HG03558 (cell line): ENCODE measurements at regions not wholly inside any gene's neighbourhood (a gene's known extent, or its start where the extent isn't known, plus 50 kb on each side); places are given as distances from the start of the nearest gene placed in this dataset.
"Not testable (repeated sequence)": the region's sequence is repeated elsewhere in the genome, so short reads cannot be mapped to it uniquely, and the experiment has no call there.

Experiments
- ATAC-seq: cut with Tn5 transposase; IDR thresholded peaks from one replicate; pipeline ENCODE4 v1.9.1; 2021; ENCODE audit warnings: moderate number of reproducible peaks; ENCODE audit not compliant: unreplicated experiment; ENCODE audit errors: extremely low read depth

DNA sequence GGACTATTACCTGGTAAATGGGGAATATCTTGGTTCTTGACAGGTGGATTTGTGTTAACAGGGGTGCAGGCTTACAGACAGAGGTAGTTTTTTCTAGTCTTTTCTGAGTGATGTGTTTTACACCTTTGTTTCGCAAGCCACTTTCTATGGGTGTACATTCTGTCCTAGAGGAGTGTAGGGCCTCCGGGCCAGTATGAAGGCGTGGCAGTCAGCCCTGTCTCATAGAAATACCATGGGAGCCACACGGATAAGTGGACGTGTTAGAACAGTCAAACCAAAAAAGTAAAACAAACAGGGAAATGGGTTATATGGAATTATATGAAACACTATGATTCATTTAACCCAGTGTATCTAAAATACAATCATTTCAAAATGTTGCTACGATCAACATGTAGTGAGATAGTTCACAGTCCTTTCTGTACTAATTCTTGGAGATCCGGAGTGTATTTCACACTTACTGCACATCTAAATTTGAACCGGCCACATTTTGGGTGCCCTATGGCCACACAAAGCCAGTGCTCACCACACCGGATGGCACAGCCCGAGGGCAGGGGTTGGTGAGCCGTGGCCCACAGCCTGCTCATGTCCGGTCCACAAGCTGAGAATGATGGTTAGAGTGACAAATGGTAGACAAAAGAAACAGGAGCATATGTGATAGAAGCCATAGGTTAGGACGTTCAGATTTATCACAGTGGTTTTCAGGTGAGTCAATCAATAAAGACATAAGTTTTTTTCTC lies 80.1 kb upstream of the IRX4 start:
- no peak for ATAC-seq

DNA sequence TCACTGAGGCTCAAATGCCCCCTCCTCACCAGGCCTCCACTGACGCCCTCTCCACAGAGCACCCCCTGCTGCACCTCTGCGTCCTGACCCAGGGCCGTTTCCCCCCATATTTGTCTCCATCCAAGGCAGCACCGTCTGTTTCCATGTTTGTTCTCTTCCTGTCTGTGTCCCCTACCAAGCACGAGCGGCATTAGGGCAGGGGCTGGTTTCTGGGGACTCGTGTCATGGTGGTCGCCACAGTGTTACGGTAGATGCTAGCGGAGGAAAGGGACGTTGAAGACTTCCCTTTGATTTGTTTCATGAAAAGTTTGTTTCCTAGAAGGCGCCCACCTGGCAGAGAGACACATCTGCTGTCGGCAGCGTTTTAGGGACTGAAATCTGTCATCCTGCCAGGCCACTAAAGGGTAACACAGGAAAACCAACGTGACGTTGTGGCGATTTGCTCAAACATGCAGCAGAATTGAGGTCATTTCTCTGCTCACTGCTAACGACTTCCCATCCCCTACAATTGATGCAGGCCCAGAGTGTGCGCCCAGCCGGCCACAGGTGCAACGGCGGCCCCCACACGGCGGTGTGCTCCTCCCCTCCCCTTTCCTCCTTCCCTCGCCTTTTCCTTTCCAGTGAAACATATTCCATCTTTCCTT lies 79.3 kb upstream of the IRX4 start:
- no peak for ATAC-seq

GRCh38 chr5:1961304-1961946 lies 78.7 kb upstream of the IRX4 start:
- ATAC-seq, result no peak

GRCh38 chr5:1960595-1961303 lies 78.0 kb upstream of the IRX4 start:
- ATAC-seq, result no peak

- no peak for ATAC-seq
Measured at GRCh38 chr5:1959725-1960581, 77.2 kb upstream of the IRX4 start.

- ATAC-seq, result no peak
Measured at GRCh38 chr5:1959231-1959630, 76.5 kb upstream of the IRX4 start.

DNA sequence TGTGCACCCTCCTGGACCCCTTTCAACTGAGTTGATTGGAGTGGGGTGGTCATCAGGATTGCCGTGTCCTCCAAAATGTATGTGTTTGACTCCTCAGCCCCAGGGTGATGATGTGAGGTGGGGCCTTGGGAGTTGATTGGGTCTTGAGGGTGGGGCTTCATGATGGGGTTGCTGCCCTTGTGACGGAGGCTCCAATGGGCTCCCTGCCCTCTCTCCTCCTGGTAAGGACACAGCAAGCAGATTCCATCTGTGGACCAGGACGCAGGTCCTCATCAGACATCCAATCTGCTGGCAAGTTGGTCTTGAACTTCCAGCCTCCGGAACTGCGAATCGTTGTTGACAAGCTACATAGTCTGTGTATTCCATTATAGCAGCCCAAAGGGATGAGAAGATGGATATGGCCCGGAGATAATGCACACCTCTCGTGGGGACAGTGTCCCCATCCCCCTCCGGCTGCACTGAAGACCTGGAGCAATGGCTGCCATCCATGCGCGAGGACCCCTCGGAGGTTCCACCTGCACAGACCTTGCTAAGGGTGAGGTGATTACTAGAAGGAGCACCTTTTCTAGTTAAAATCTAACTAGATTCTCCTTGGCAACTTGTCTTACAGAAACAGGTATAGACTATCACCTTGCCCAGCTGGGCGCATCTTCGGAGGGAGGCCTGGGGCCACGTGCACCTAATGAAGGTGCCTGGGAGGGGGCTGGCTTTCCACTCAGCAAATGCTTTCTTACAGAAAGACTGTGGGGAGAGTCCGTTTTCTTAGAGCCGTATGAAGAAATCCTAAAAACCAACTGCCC lies 75.7 kb upstream of the IRX4 start:
- ATAC-seq, result no peak

GRCh38 chr5:1955586-1955985 lies 72.9 kb upstream of the IRX4 start:
- ATAC-seq, result no peak

GRCh38 chr5:1953710-1954109 lies 71.0 kb upstream of the IRX4 start:
- ATAC-seq, result not testable (repeated sequence)

GRCh38 chr5:1952444-1953099 lies 69.8 kb upstream of the IRX4 start:
- no peak for ATAC-seq

DNA sequence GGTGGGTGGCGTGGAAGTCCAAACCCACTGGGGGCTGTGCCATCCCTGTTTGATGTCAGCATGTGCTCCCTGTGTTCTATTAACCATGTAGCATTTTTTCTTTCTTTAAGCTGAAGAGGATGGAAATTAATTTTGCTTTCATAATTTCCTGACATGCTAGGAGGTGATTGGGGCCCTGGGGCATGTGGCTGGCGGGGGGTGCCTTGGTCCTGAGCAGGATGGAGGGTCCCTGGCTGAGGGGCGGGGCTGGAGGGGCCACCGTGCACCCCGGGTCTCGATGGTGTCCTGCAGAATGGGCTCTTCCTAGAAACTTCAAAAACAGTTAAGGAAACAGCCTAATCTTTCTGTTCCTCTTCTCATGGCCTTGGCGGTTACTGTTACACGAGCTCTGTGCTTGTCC lies 69.3 kb upstream of the IRX4 start:
- no peak for ATAC-seq

DNA sequence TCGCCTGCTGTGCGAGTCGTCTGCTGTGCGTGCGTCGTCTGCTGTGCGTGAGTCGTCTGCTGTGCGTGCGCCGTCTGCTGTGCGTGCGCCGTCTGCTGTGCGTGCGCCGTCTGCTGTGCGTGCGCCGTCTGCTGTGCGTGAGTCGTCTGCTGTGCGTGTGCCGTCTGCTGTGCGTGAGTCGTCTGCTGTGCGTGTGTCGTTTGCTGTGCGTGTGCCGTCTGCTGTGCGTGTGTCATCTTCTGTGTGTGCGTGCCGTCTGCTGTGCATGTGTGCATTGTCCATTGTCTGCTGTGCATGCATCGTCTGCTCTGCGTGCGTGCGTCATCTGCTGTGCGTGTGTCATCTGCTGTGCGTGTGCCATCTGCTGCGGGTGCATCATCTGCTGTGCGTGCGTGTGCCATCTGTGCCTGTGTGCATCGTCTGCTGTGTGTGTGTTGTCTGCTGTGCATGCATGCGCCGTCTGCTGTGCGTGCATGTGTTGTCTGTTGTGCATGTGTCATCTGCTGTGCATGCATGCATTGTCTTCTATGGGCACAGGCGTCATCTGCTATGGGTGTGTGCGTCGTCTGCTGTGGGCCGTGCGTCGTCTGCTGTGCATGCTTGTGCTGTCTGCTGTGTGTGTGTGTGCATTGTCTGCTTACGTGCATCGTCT lies 68.6 kb upstream of the IRX4 start:
- ATAC-seq, result no peak

DNA sequence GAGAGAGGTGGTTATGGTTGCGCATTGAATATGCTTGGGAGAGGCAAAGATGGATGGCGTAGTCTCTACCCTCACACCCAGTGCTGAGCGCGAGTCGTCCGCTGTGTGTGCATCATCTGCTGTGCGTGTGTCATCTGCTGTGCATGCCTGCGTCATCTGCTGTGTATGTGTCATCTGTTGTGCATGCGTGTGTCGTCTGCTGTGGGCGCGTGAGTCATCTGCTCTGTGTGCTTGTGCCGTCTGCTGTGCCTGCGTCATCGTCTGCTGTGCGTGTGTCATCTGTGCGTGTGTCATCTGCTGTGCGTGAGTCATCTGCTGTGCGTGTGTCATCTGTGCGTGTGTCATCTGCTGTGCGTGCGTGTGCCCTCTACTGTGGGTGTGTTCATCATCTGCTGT lies 68.0 kb upstream of the IRX4 start:
- no peak for ATAC-seq

DNA sequence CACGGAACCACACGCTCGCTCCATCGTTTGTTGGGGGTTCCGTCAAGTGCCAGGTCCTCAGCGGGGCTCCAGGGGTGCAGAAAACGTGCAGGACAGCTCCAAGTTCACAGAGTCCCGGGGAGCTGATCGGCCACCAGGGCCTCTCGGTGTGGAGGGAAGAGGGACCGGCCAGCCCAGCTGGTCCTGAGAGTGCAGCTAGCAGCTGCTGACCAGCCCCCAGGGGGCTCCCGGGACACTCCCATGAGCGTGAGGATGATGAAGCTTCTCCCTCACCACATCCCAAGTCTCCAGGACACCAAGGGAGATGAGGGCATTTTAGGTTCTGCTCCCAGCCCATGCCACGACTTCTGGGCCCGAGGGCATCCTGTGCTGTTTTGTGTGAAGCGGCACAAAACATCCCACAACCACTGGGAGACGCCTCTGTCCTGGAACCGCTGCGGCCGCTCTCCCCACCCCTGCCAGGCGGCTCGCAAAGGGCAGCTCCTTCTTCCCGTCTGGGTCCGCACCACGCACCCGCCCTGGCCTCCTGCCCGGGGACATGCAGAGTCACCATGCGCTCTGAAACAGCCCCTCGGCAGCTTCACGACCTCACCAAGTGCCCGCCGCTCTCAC lies 67.5 kb upstream of the IRX4 start:
- ATAC-seq, result no peak

DNA sequence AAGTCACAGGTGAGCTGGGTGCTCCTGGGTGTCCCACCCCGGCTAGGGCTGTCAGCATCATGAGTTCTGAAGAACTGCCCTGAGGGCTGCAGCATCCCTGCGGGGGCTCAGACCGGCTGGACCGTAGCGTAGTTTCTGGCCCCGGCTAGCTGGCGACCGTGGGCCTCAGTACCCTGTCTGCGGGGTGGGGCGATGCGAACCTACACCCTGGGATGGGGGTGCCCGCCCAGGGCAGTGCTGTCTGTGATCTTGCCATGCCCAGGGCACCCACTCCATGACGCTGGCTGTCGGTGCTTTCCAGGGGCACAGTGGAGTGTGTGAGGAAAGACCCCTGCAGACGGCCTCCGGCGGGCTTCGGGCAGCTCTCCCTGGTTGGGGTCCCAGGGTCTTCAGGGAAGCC lies 66.5 kb upstream of the IRX4 start:
- no peak for ATAC-seq

DNA sequence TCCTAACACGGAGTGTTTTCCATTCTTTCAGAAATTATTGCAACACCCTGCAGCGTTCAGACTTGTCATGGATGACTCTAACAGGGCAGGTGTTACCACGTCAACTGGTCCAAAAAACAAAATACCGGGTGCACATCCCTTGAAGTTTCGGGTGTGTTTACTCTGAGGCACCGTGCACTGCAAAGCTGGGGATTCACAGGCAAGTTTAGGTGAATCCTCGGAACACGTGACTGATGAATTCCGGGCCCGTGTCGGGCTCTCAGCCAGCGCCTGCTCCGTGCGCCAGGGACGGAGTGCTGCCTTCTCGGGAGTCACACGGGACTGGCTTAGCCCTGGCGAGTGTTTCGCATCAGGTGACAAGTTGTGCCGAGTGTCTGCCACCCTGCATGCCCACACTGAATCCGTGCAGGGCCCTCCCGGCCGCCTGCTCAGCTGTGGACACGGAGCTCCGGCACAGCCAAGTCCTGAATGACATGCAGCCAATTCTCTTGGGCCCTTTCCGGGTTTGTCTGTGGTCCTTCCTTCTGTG lies 66.0 kb upstream of the IRX4 start:
- ATAC-seq, result no peak

- no peak for ATAC-seq
Measured at GRCh38 chr5:1948111-1948510, 65.4 kb upstream of the IRX4 start.

GRCh38 chr5:1946776-1947175 lies 64.1 kb upstream of the IRX4 start:
- no peak for ATAC-seq
